ENCODE measurements at regions not wholly inside any gene's neighbourhood (a gene's known extent, or its start where the extent isn't known, plus 50 kb on each side); places are given as distances from the start of the nearest gene placed in this dataset.

- Histone ChIP-seq H3K36me3 (no peaks in the 10 kb centered on the region), H3K4me1 (no peaks in the 10 kb centered on the region), H3K27ac (no peak overlapping the region), H3K27me3 (no peaks in the 10 kb centered on the region), H3K9me3 (no peaks in the 10 kb centered on the region), H3K4me3 (no peak overlapping the region)
- intact Hi-C loops (cut with DNase I): no loop called here
- DNase-seq: no peak
- WGBS, 2 donors: 74 to 76% methylated on average over 2 of the region's 2 CpGs
- TF ChIP-seq CTCF (IDR thresholded peaks at IDR 0.05) (no peak), POLR2A (IDR thresholded peaks at IDR 0.05) (no peak)
Observed at GRCh38 chr10:43765516-43765915, 116.8 kb upstream of the ZNF32 start.

- no peaks in the 10 kb centered on the region for H3K4me1 ChIP-seq
- no peak for TF ChIP-seq CTCF (IDR thresholded peaks at IDR 0.05)
- no peak for TF ChIP-seq POLR2A (IDR thresholded peaks at IDR 0.05)
- intact Hi-C loops (cut with DNase I): no loop called here
- H3K36me3 ChIP-seq: no peaks in the 10 kb centered on the region
- H3K4me3 ChIP-seq: no peak overlapping the region
- H3K27me3 ChIP-seq: no peaks in the 10 kb centered on the region
- DNase-seq: no peak
- H3K27ac ChIP-seq: no peak overlapping the region
- H3K9me3 ChIP-seq: no peaks in the 10 kb centered on the region
Observed at GRCh38 chr10:43763846-43764245, 115.2 kb upstream of the ZNF32 start.

- TF ChIP-seq CTCF (IDR thresholded peaks at IDR 0.05): no peak
- Histone ChIP-seq H3K9me3 (no peaks in the 10 kb centered on the region), H3K4me1 (no peaks in the 10 kb centered on the region), H3K36me3 (no peaks in the 10 kb centered on the region), H3K27ac (no peak overlapping the region), H3K27me3 (no peaks in the 10 kb centered on the region), H3K4me3 (no peak overlapping the region)
- whole genome bisulfite sequencing, 2 donors: 79 to 90% methylated on average over 7 to 8 of the region's 10 CpGs
- intact Hi-C loops (cut with DNase I): no loop called here
- no peak for DNase-seq
Observed at GRCh38 chr10:43760514-43760913, 111.8 kb upstream of the ZNF32 start.

- TF ChIP-seq POLR2A (IDR thresholded peaks at IDR 0.05) (no peak), CTCF (IDR thresholded peaks at IDR 0.05) (no peak)
- Histone ChIP-seq H3K27ac (no peak overlapping the region), H3K27me3 (no peaks in the 10 kb centered on the region), H3K4me3 (no peak overlapping the region), H3K4me1 (no peaks in the 10 kb centered on the region), H3K9me3 (no peaks in the 10 kb centered on the region), H3K36me3 (no peaks in the 10 kb centered on the region)
- WGBS, 2 donors: 66 to 84% methylated on average over 5 of the region's 5 CpGs
- intact Hi-C loops (cut with DNase I): no loop called here
- DNase-seq: no peak
Observed at GRCh38 chr10:43759216-43759615, 110.5 kb upstream of the ZNF32 start.

- no peak for DNase-seq
- no peaks in the 10 kb centered on the region for H3K9me3 ChIP-seq
- no peak overlapping the region for H3K4me3 ChIP-seq
- intact Hi-C loops (cut with DNase I): no loop called here
- TF ChIP-seq CTCF (IDR thresholded peaks at IDR 0.05): no peak
- H3K4me1 ChIP-seq: no peaks in the 10 kb centered on the region
- no peaks in the 10 kb centered on the region for H3K36me3 ChIP-seq
- WGBS, 2 donors: 40 to 54% methylated on average over 3 of the region's 3 CpGs
- H3K27ac ChIP-seq: no peak overlapping the region
- no peaks in the 10 kb centered on the region for H3K27me3 ChIP-seq
Observed at GRCh38 chr10:43756341-43756740, 107.7 kb upstream of the ZNF32 start.
